Osteoblast (primary cell): ENCODE measurements at regions not wholly inside any gene's neighbourhood (a gene's known extent, or its start where the extent isn't known, plus 50 kb on each side); places are given as distances from the start of the nearest gene placed in this dataset.

Experiments used
- DNase-seq: peaks from one replicate; pipeline ENCODE4 v3.0.0; 2011; ENCODE audit warnings: low spot score, mixed read lengths; ENCODE audit not compliant: insufficient read length; ENCODE audit errors: missing footprints
- H2AFZ ChIP-seq: 2 replicates; pipeline ENCODE4 v1.6.0; 2011; ENCODE audit warnings: mild to moderate bottlenecking, low read length
- H3K27ac ChIP-seq: 2 replicates; pipeline ENCODE4 v1.5.1; 2011; ENCODE audit warnings: mild to moderate bottlenecking, low read depth, low read length, moderate library complexity
- H3K27me3 ChIP-seq: 2 replicates; pipeline ENCODE4 v1.6.0; 2012; ENCODE audit warnings: mild to moderate bottlenecking, control low read depth, inconsistent platforms, low read length, moderate library complexity; ENCODE audit not compliant: insufficient read depth
- H3K36me3 ChIP-seq: 2 replicates; pipeline ENCODE4 v1.5.1; 2011; ENCODE audit warnings: mild to moderate bottlenecking, low read length, control low read depth, moderate library complexity; ENCODE audit not compliant: insufficient read depth
- H3K4me1 ChIP-seq: 2 replicates; pipeline ENCODE4 v1.5.1; 2011; ENCODE audit warnings: mild to moderate bottlenecking, low read length, control low read depth, moderate library complexity; ENCODE audit not compliant: insufficient read depth
- H3K4me2 ChIP-seq: 2 replicates; pipeline ENCODE4 v1.6.0; 2011; ENCODE audit warnings: mild to moderate bottlenecking, low read length; ENCODE audit not compliant: insufficient read depth
- H3K4me3 ChIP-seq: fragments of 200-600 bp; sonication (generic); 3 replicates; pipeline ENCODE4 v1.5.1; 2012; ENCODE audit warnings: mild to moderate bottlenecking, low read length, inconsistent platforms; ENCODE audit not compliant: insufficient read depth
- H3K79me2 ChIP-seq: 2 replicates; pipeline ENCODE4 v1.6.0; 2012; ENCODE audit warnings: mild to moderate bottlenecking, low read length, control low read depth, inconsistent platforms; ENCODE audit not compliant: insufficient read depth
- H3K9me3 ChIP-seq: 2 replicates; pipeline ENCODE4 v1.5.1; 2011; ENCODE audit warnings: low read depth, low read length, control low read depth
- H4K20me1 ChIP-seq: 2 replicates; pipeline ENCODE4 v1.6.0; 2012; ENCODE audit warnings: mild to moderate bottlenecking, low read length, control low read depth; ENCODE audit not compliant: insufficient read depth
- CTCF ChIP-seq: IDR thresholded peaks from 2 replicates; pipeline ENCODE4 v1.5.1; 2011; ENCODE audit warnings: mild to moderate bottlenecking, low read depth, low read length, moderate library complexity; ENCODE audit errors: extremely low read depth

- Histone ChIP-seq H3K4me2 (no peak overlapping the region), H3K79me2 (no peaks in the 10 kb centered on the region), H3K9me3 (no peaks in the 10 kb centered on the region), H3K4me3 (no peak overlapping the region), H3K36me3 (no peaks in the 10 kb centered on the region), H2AFZ (no peak overlapping the region), H3K4me1 (peaks cover 19% of the 10 kb centered on the region), H3K27ac (no peak overlapping the region), H4K20me1 (no peaks in the 10 kb centered on the region), H3K27me3 (no peaks in the 10 kb centered on the region)
- no peak for DNase-seq
- TF ChIP-seq CTCF, result no peak
These were observed 468.9 kb upstream of the CTSO start for GRCh38 chr4:156422576-156422975.

- no peaks in the 10 kb centered on the region for H4K20me1 ChIP-seq
- no peaks in the 10 kb centered on the region for H3K9me3 ChIP-seq
- no peak overlapping the region for H3K4me3 ChIP-seq
- no peak overlapping the region for H3K4me2 ChIP-seq
- no peaks in the 10 kb centered on the region for H3K79me2 ChIP-seq
- H3K4me1 ChIP-seq, result peaks cover 19% of the 10 kb centered on the region
- DNase-seq, result no peak
- no peaks in the 10 kb centered on the region for H3K36me3 ChIP-seq
- no peak overlapping the region for H2AFZ ChIP-seq
- no peak for TF ChIP-seq CTCF
- no peak overlapping the region for H3K27ac ChIP-seq
- H3K27me3 ChIP-seq, result no peaks in the 10 kb centered on the region
These were observed 467.0 kb upstream of the CTSO start for GRCh38 chr4:156420623-156421022.

GRCh38 chr4:156419080-156419685 is 465.5 kb upstream of the CTSO start:
- Histone ChIP-seq H3K9me3 (no peaks in the 10 kb centered on the region), H3K4me3 (no peak overlapping the region), H3K79me2 (no peaks in the 10 kb centered on the region), H4K20me1 (no peaks in the 10 kb centered on the region), H3K36me3 (no peaks in the 10 kb centered on the region), H3K27ac (no peak overlapping the region), H2AFZ (no peak overlapping the region), H3K4me2 (no peak overlapping the region), H3K4me1 (peaks cover 12% of the 10 kb centered on the region), H3K27me3 (no peaks in the 10 kb centered on the region)
- no peak for DNase-seq
- no peak for TF ChIP-seq CTCF

- no peaks in the 10 kb centered on the region for H3K36me3 ChIP-seq
- TF ChIP-seq CTCF, result no peak
- no peak overlapping the region for H3K27ac ChIP-seq
- peaks cover 5% of the 10 kb centered on the region for H3K4me1 ChIP-seq
- no peaks in the 10 kb centered on the region for H3K79me2 ChIP-seq
- H4K20me1 ChIP-seq, result no peaks in the 10 kb centered on the region
- no peaks in the 10 kb centered on the region for H3K9me3 ChIP-seq
- no peak overlapping the region for H3K4me2 ChIP-seq
- no peak overlapping the region for H2AFZ ChIP-seq
- no peaks in the 10 kb centered on the region for H3K27me3 ChIP-seq
- no peak for DNase-seq
- H3K4me3 ChIP-seq, result no peak overlapping the region
These were observed 460.7 kb upstream of the CTSO start for GRCh38 chr4:156414406-156414805.
